SH-SY5Y (cell line): ENCODE measurements at regions not wholly inside any gene's neighbourhood (a gene's known extent, or its start where the extent isn't known, plus 50 kb on each side); places are given as distances from the start of the nearest gene placed in this dataset.

Experiments used
- GATA2 ChIP-seq: IDR thresholded peaks from 2 replicates; pipeline ENCODE4 v1.6.1; 2011; ENCODE audit warnings: mild to moderate bottlenecking, low read depth, low read length
- GATA3 ChIP-seq: IDR thresholded peaks from 2 replicates; pipeline ENCODE4 v1.6.1; 2011; ENCODE audit warnings: low read depth, mild to moderate bottlenecking, low read length, moderate library complexity

- no peak for TF ChIP-seq GATA2
- TF ChIP-seq GATA3: no peak
These were observed 116.2 kb upstream of the NPAS2 start for GRCh38 chr2:100703739-100704138.
